ENCODE measurements at regions not wholly inside any gene's neighbourhood (a gene's known extent, or its start where the extent isn't known, plus 50 kb on each side); places are given as distances from the start of the nearest gene placed in this dataset.

DNA sequence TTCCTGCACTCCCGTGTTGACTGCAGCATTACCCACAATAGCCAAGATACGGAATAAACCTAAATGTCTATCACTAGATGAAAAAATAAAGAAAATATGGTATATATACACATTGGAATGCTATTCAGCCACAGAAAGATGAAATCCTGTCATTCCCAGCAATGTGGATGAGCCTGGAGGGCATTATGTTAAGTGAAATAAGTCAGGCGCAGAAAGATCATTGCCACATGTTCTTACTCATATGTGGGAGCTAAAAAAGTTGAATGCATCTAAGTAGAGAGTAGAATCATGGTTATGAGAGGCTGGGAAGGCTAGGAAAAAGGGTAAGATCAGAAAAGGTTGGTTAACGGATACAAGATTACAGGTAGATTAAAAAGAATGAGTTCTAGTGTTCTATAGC, 219.1 kb upstream of the MKI67 start:
- no peak for TF ChIP-seq EZH2phosphoT487 (IDR thresholded peaks at IDR 0.05; ENCODE audit: borderline replicate concordance, low read depth)
- TF ChIP-seq CTCF (IDR thresholded peaks at IDR 0.05), result no peak
- TF ChIP-seq ZBTB33 (IDR thresholded peaks at IDR 0.05; ENCODE audit: borderline replicate concordance, low read depth), result no peak
- TF ChIP-seq TAF1 (IDR thresholded peaks at IDR 0.05; ENCODE audit: borderline replicate concordance, low read depth, low read length), result no peak
- no peak for TF ChIP-seq CHD2 (IDR thresholded peaks at IDR 0.05; ENCODE audit: low read length, partially characterized antibody)
- TF ChIP-seq REST (IDR thresholded peaks at IDR 0.05; ENCODE audit: low read depth, low read length), result no peak
- no peak for TF ChIP-seq NFIC (IDR thresholded peaks at IDR 0.05; ENCODE audit: borderline replicate concordance)
- TF ChIP-seq EP300 (IDR thresholded peaks at IDR 0.05; ENCODE audit: borderline replicate concordance in 1 of 2, low read depth in 1 of 2, low read length in 1 of 2), result no peak
- TF ChIP-seq POLR2AphosphoS5 (IDR thresholded peaks at IDR 0.05; ENCODE audit: low read depth, low read length), result no peak
- TF ChIP-seq SIN3A (IDR thresholded peaks at IDR 0.05; ENCODE audit: borderline replicate concordance, low read depth, low read length), result no peak
- no peak for TF ChIP-seq MAX (IDR thresholded peaks at IDR 0.05; ENCODE audit: low read depth)
- no peak for TF ChIP-seq SMC3 (IDR thresholded peaks at IDR 0.05; ENCODE audit: low read depth, low read length)
- no peak for TF ChIP-seq TEAD4 (IDR thresholded peaks at IDR 0.05; ENCODE audit: borderline replicate concordance, insufficient read depth)
